HAP-1 (cell line): ENCODE measurements at regions not wholly inside any gene's neighbourhood (a gene's known extent, or its start where the extent isn't known, plus 50 kb on each side); places are given as distances from the start of the nearest gene placed in this dataset.

Source experiments
- DNase-seq, 2 experiments: peaks; one replicate each; pipeline ENCODE4 v3.0.0-alpha.2; 2016 to 2020; ENCODE audit warnings: low spot score in 2 of 2
- H3K27me3 ChIP-seq: fragments of 250-450 bp; sonication (Bioruptor Pico); 2 replicates; pipeline ENCODE4 v1.5.1; 2020; ENCODE audit warnings: low read depth, mild to moderate bottlenecking, moderate library complexity
- H3K36me3 ChIP-seq: fragments of 250-450 bp; sonication (Bioruptor Pico); replicated peaks from 2 replicates; pipeline ENCODE4 v1.5.1; 2020; ENCODE audit warnings: mild to moderate bottlenecking
- H3K4me1 ChIP-seq: fragments of 250-450 bp; sonication (Bioruptor Pico); 2 replicates; pipeline ENCODE4 v1.5.1; 2020; ENCODE audit warnings: mild to moderate bottlenecking
- H3K4me3 ChIP-seq: fragments of 250-450 bp; sonication (Bioruptor Pico); 2 replicates; pipeline ENCODE4 v1.5.1; 2020; ENCODE audit warnings: mild to moderate bottlenecking, moderate library complexity
- H3K9me3 ChIP-seq: fragments of 250-450 bp; sonication (Bioruptor Pico); 2 replicates; pipeline ENCODE4 v1.5.1; 2020; ENCODE audit warnings: mild to moderate bottlenecking, moderate library complexity
- in situ Hi-C: fragments of 300-500 bp; cut with MboI; formaldehyde crosslinking; loops from 3 replicates; pipeline ENCODE4 v1.14.3; 2020; ENCODE audit warnings: low sequenced_read_pairs, inconsistent platforms, mixed read lengths

GRCh38 chr20:12291386-12291785 is 373.7 kb downstream of the BTBD3 start:
- in situ Hi-C loops = no loop called here
- Histone ChIP-seq H3K27me3 (no peaks in the 10 kb centered on the region), H3K4me3 (no peak overlapping the region), H3K36me3 (no peaks in the 10 kb centered on the region), H3K9me3 (no peaks in the 10 kb centered on the region), H3K4me1 (no peaks in the 10 kb centered on the region)
- no peak for DNase-seq

GRCh38 chr20:12293900-12294299 is 376.2 kb downstream of the BTBD3 start:
- no peak for DNase-seq
- in situ Hi-C loops = no loop called here
- Histone ChIP-seq H3K4me3 (no peak overlapping the region), H3K9me3 (no peaks in the 10 kb centered on the region), H3K27me3 (no peaks in the 10 kb centered on the region), H3K36me3 (no peaks in the 10 kb centered on the region), H3K4me1 (no peaks in the 10 kb centered on the region)

GRCh38 chr20:12294678-12295077 is 377.0 kb downstream of the BTBD3 start:
- Histone ChIP-seq H3K36me3 (no peaks in the 10 kb centered on the region), H3K9me3 (no peaks in the 10 kb centered on the region), H3K4me1 (no peaks in the 10 kb centered on the region), H3K4me3 (no peak overlapping the region), H3K27me3 (no peaks in the 10 kb centered on the region)
- in situ Hi-C loops = no loop called here
- DNase-seq = no peak

GRCh38 chr20:12305188-12305950 is 387.7 kb downstream of the BTBD3 start:
- H3K27me3 ChIP-seq = no peaks in the 10 kb centered on the region
- H3K4me1 ChIP-seq = no peaks in the 10 kb centered on the region
- H3K4me3 ChIP-seq = no peak overlapping the region
- no peaks in the 10 kb centered on the region for H3K36me3 ChIP-seq
- DNase-seq = no peak
- in situ Hi-C loops = no loop called here
- H3K9me3 ChIP-seq = no peaks in the 10 kb centered on the region

- Histone ChIP-seq H3K4me1 (no peaks in the 10 kb centered on the region), H3K4me3 (no peak overlapping the region), H3K36me3 (no peaks in the 10 kb centered on the region), H3K9me3 (no peaks in the 10 kb centered on the region), H3K27me3 (no peaks in the 10 kb centered on the region)
- in situ Hi-C loops = no loop called here
- DNase-seq = no peak
Measured at GRCh38 chr20:12306107-12306506, 388.4 kb downstream of the BTBD3 start.

GRCh38 chr20:12311094-12311865 is 393.6 kb downstream of the BTBD3 start:
- DNase-seq = no peak
- H3K9me3 ChIP-seq = no peaks in the 10 kb centered on the region
- H3K27me3 ChIP-seq = no peaks in the 10 kb centered on the region
- no peak overlapping the region for H3K4me3 ChIP-seq
- H3K36me3 ChIP-seq = no peaks in the 10 kb centered on the region
- H3K4me1 ChIP-seq = no peaks in the 10 kb centered on the region
- in situ Hi-C loops = no loop called here

- in situ Hi-C loops = no loop called here
- no peaks in the 10 kb centered on the region for H3K36me3 ChIP-seq
- no peaks in the 10 kb centered on the region for H3K27me3 ChIP-seq
- no peak for DNase-seq
- H3K4me3 ChIP-seq = no peak overlapping the region
- H3K4me1 ChIP-seq = no peaks in the 10 kb centered on the region
- H3K9me3 ChIP-seq = no peaks in the 10 kb centered on the region
Measured at GRCh38 chr20:12315652-12316051, 398.0 kb downstream of the BTBD3 start.

GRCh38 chr20:12316794-12317193 is 399.1 kb downstream of the BTBD3 start:
- no peak for DNase-seq
- no peaks in the 10 kb centered on the region for H3K27me3 ChIP-seq
- in situ Hi-C loops = no loop called here
- no peak overlapping the region for H3K4me3 ChIP-seq
- H3K36me3 ChIP-seq = no peaks in the 10 kb centered on the region
- no peaks in the 10 kb centered on the region for H3K9me3 ChIP-seq
- H3K4me1 ChIP-seq = no peaks in the 10 kb centered on the region

- H3K9me3 ChIP-seq = no peaks in the 10 kb centered on the region
- H3K4me1 ChIP-seq = no peaks in the 10 kb centered on the region
- in situ Hi-C loops = no loop called here
- H3K4me3 ChIP-seq = no peak overlapping the region
- H3K36me3 ChIP-seq = no peaks in the 10 kb centered on the region
- no peaks in the 10 kb centered on the region for H3K27me3 ChIP-seq
- no peak for DNase-seq
Measured at GRCh38 chr20:12317433-12317832, 399.7 kb downstream of the BTBD3 start.

- H3K4me3 ChIP-seq = no peak overlapping the region
- no peak for DNase-seq
- H3K4me1 ChIP-seq = no peaks in the 10 kb centered on the region
- no peaks in the 10 kb centered on the region for H3K27me3 ChIP-seq
- H3K9me3 ChIP-seq = no peaks in the 10 kb centered on the region
- in situ Hi-C loops = no loop called here
- no peaks in the 10 kb centered on the region for H3K36me3 ChIP-seq
Measured at GRCh38 chr20:12318043-12318442, 400.4 kb downstream of the BTBD3 start.

GRCh38 chr20:12321736-12322135 is 404.0 kb downstream of the BTBD3 start:
- in situ Hi-C loops = no loop called here
- no peaks in the 10 kb centered on the region for H3K27me3 ChIP-seq
- no peaks in the 10 kb centered on the region for H3K36me3 ChIP-seq
- no peak for DNase-seq
- H3K4me1 ChIP-seq = no peaks in the 10 kb centered on the region
- H3K9me3 ChIP-seq = no peaks in the 10 kb centered on the region
- no peak overlapping the region for H3K4me3 ChIP-seq

- H3K27me3 ChIP-seq = no peaks in the 10 kb centered on the region
- in situ Hi-C loops = no loop called here
- no peak overlapping the region for H3K4me3 ChIP-seq
- no peak for DNase-seq
- no peaks in the 10 kb centered on the region for H3K36me3 ChIP-seq
- H3K9me3 ChIP-seq = no peaks in the 10 kb centered on the region
- H3K4me1 ChIP-seq = no peaks in the 10 kb centered on the region
Measured at GRCh38 chr20:12327205-12327604, 409.5 kb downstream of the BTBD3 start.

GRCh38 chr20:12331236-12331635 is 413.5 kb downstream of the BTBD3 start:
- H3K4me1 ChIP-seq = no peaks in the 10 kb centered on the region
- DNase-seq = no peak

GRCh38 chr20:12337601-12338000 is 419.9 kb downstream of the BTBD3 start:
- Histone ChIP-seq H3K36me3 (no peaks in the 10 kb centered on the region), H3K27me3 (no peaks in the 10 kb centered on the region), H3K4me3 (no peak overlapping the region), H3K4me1 (no peaks in the 10 kb centered on the region), H3K9me3 (no peaks in the 10 kb centered on the region)
- in situ Hi-C loops = no loop called here
- DNase-seq = no peak

More at GRCh38 chr20:12331236-12331635, 413.5 kb downstream of the BTBD3 start:
- H3K36me3 ChIP-seq = no peaks in the 10 kb centered on the region
- no peaks in the 10 kb centered on the region for H3K9me3 ChIP-seq
- in situ Hi-C loops = no loop called here
- no peak overlapping the region for H3K4me3 ChIP-seq
- no peaks in the 10 kb centered on the region for H3K27me3 ChIP-seq
